ENCODE measurements at regions not wholly inside any gene's neighbourhood (a gene's known extent, or its start where the extent isn't known, plus 50 kb on each side); places are given as distances from the start of the nearest gene placed in this dataset.
A peak's percentile ranks its signal among the peaks of the same experiment; 100 is the strongest.

DNA sequence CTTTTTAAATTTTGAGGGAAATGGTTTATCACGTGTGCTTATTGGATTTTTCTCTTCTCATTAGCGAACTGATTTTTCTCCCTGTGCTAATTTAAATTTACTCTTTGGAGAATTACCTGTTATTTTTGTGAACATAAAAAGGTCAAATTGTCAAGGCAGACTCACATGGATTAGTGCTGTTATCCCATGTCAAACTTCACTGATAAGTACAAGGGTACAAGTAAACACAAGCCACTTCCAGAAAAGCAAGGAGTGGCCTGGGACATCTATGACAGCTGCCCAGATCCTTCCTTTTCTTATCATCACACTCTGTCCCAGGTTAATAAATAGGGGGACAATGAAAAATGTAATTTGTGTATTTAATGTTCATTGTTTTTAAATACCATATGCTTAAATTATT lies 901.2 kb downstream of the LTN1 start:
- Histone ChIP-seq H2BK12ac (ENCODE audit: low read length) (no peak overlapping the region), H3K23ac (ENCODE audit: low read length) (no peak overlapping the region), H3K27me3 (ENCODE audit: insufficient read depth, low read length) (no peaks in the 10 kb centered on the region), H3K27ac (ENCODE audit: low read depth, low read length) (no peak overlapping the region), H3K18ac (ENCODE audit: low read length) (no peak overlapping the region), H2BK120ac (ENCODE audit: insufficient read depth, low read length, poor library complexity) (no peak overlapping the region), H4K12ac (ENCODE audit: low read depth, low read length) (no peak overlapping the region), H3K79me2 (ENCODE audit: control insufficient read depth, insufficient read depth, low read length, poor library complexity) (no peaks in the 10 kb centered on the region), H3K36me3 (ENCODE audit: control insufficient read depth in 1 of 2, insufficient read depth in 2 of 2, low read length in 2 of 2) (no peaks in the 10 kb centered on the region), H3K4me3 (ENCODE audit: low read depth, low read length) (no peak overlapping the region), H3K9me3 (ENCODE audit: insufficient read depth, low read depth, low read length) (no peaks in the 10 kb centered on the region), H2BK5ac (ENCODE audit: low read depth, low read length, poor library complexity) (no peak overlapping the region), H3K4me1 (ENCODE audit: control insufficient read depth in 1 of 2, insufficient read depth in 2 of 2, low read length in 2 of 2) (peaks cover 0 to 2% of the 10 kb centered on the region in 2 experiments), H3K14ac (ENCODE audit: low read length) (no peak overlapping the region), H3K4ac (ENCODE audit: low read depth, low read length) (no peak overlapping the region), H3K79me1 (ENCODE audit: low read length) (no peaks in the 10 kb centered on the region), H3K4me2 (ENCODE audit: low read length) (no peak overlapping the region), H2AK5ac (ENCODE audit: low read length) (no peak overlapping the region), H4K8ac (ENCODE audit: low read depth, low read length) (no peak overlapping the region), H3K9ac (ENCODE audit: low read length) (no peak overlapping the region), H4K91ac (ENCODE audit: low read depth, low read length) (no peak overlapping the region), H2AFZ (ENCODE audit: insufficient read depth, low read length, poor library complexity) (no peak overlapping the region)
- no peak for DNase-seq
- WGBS (ENCODE audit: extremely low coverage, insufficient coverage, insufficient read length): no CpG with 5 or more reads among the region's 2 CpGs

- Histone ChIP-seq H3K79me1 (ENCODE audit: low read length) (no peaks in the 10 kb centered on the region), H4K8ac (ENCODE audit: low read depth, low read length) (no peak overlapping the region), H3K18ac (ENCODE audit: low read length) (no peak overlapping the region), H4K12ac (ENCODE audit: low read depth, low read length) (no peak overlapping the region), H3K27me3 (ENCODE audit: insufficient read depth, low read length) (no peaks in the 10 kb centered on the region), H3K27ac (ENCODE audit: low read depth, low read length) (no peak overlapping the region), H3K79me2 (ENCODE audit: control insufficient read depth, insufficient read depth, low read length, poor library complexity) (no peaks in the 10 kb centered on the region), H3K14ac (ENCODE audit: low read length) (no peak overlapping the region), H3K23ac (ENCODE audit: low read length) (no peak overlapping the region), H3K4me1 (ENCODE audit: control insufficient read depth in 1 of 2, insufficient read depth in 2 of 2, low read length in 2 of 2) (peaks cover 0 to 2% of the 10 kb centered on the region in 2 experiments), H2BK5ac (ENCODE audit: low read depth, low read length, poor library complexity) (no peak overlapping the region), H2AFZ (ENCODE audit: insufficient read depth, low read length, poor library complexity) (no peak overlapping the region), H3K9ac (ENCODE audit: low read length) (no peak overlapping the region), H2BK12ac (ENCODE audit: low read length) (no peak overlapping the region), H4K91ac (ENCODE audit: low read depth, low read length) (no peak overlapping the region), H3K36me3 (ENCODE audit: control insufficient read depth in 1 of 2, insufficient read depth in 2 of 2, low read length in 2 of 2) (no peaks in the 10 kb centered on the region), H2AK5ac (ENCODE audit: low read length) (no peak overlapping the region), H3K4ac (ENCODE audit: low read depth, low read length) (no peak overlapping the region), H2BK120ac (ENCODE audit: insufficient read depth, low read length, poor library complexity) (no peak overlapping the region), H3K9me3 (ENCODE audit: insufficient read depth, low read depth, low read length) (no peaks in the 10 kb centered on the region), H3K4me2 (ENCODE audit: low read length) (no peak overlapping the region), H3K4me3 (ENCODE audit: low read depth, low read length) (no peak overlapping the region)
- no CpG with 5 or more reads among the region's 5 CpGs for WGBS (ENCODE audit: extremely low coverage, insufficient coverage, insufficient read length)
- DNase-seq: no peak
These were observed 902.1 kb downstream of the LTN1 start for GRCh38 chr21:28090546-28090945.

GRCh38 chr21:28089599-28090441 lies 902.9 kb downstream of the LTN1 start:
- Histone ChIP-seq H3K27ac (ENCODE audit: low read depth, low read length) (no peak overlapping the region), H2BK5ac (ENCODE audit: low read depth, low read length, poor library complexity) (no peak overlapping the region), H3K4me2 (ENCODE audit: low read length) (no peak overlapping the region), H3K4ac (ENCODE audit: low read depth, low read length) (no peak overlapping the region), H4K12ac (ENCODE audit: low read depth, low read length) (no peak overlapping the region), H3K4me1 (ENCODE audit: control insufficient read depth in 1 of 2, insufficient read depth in 2 of 2, low read length in 2 of 2) (peaks cover 0 to 2% of the 10 kb centered on the region in 2 experiments), H3K27me3 (ENCODE audit: insufficient read depth, low read length) (no peaks in the 10 kb centered on the region), H2AFZ (ENCODE audit: insufficient read depth, low read length, poor library complexity) (no peak overlapping the region), H3K14ac (ENCODE audit: low read length) (no peak overlapping the region), H3K4me3 (ENCODE audit: low read depth, low read length) (no peak overlapping the region), H3K9ac (ENCODE audit: low read length) (no peak overlapping the region), H3K79me1 (ENCODE audit: low read length) (no peaks in the 10 kb centered on the region), H4K8ac (ENCODE audit: low read depth, low read length) (no peak overlapping the region), H3K18ac (ENCODE audit: low read length) (no peak overlapping the region), H2AK5ac (ENCODE audit: low read length) (no peak overlapping the region), H3K23ac (ENCODE audit: low read length) (no peak overlapping the region), H3K36me3 (ENCODE audit: control insufficient read depth in 1 of 2, insufficient read depth in 2 of 2, low read length in 2 of 2) (no peaks in the 10 kb centered on the region), H2BK12ac (ENCODE audit: low read length) (peak overlapping the region; percentile 35), H3K9me3 (ENCODE audit: insufficient read depth, low read depth, low read length) (no peaks in the 10 kb centered on the region), H2BK120ac (ENCODE audit: insufficient read depth, low read length, poor library complexity) (no peak overlapping the region), H4K91ac (ENCODE audit: low read depth, low read length) (no peak overlapping the region), H3K79me2 (ENCODE audit: control insufficient read depth, insufficient read depth, low read length, poor library complexity) (no peaks in the 10 kb centered on the region)
- no CpG with 5 or more reads among the region's 11 CpGs for WGBS (ENCODE audit: extremely low coverage, insufficient coverage, insufficient read length)
- DNase-seq: no peak

DNA sequence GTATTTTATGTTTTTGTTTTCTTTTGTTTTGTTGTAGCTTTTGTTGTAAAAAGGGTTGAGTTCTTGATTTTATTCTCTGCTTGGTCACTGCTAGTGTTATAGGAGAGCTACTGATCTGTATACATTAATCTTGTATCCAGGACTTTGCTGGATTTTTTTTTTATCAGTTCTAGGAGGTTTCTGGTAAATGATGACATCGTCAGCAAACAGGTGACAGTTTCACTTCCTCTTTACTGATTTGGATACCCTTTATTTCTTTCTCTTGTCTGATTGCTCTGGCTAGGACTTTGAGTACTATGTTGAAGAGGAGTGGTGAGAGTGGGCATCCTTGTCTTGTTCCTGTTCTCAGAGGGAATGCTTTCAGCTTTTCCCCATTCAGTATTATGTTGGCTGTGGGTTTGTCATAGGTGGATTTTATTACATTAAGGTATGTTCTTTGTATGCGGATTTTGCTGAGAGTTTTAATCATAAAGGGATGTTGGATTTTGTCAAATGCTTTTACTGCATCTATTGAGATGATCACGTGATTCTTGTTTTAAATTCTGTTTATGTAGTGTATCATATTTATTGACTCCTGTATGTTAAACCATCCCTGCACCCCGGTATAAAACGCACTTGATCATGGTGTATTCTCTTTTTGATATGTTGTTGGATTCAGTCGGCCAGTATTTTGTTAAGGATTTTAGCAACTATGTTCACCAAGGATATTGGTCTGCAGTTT lies 905.7 kb downstream of the LTN1 start:
- Histone ChIP-seq H3K9me3 (ENCODE audit: insufficient read depth, low read depth, low read length) (no peaks in the 10 kb centered on the region), H3K4me1 (ENCODE audit: control insufficient read depth in 1 of 2, insufficient read depth in 2 of 2, low read length in 2 of 2) (peaks cover 0 to 2% of the 10 kb centered on the region in 2 experiments), H4K12ac (ENCODE audit: low read depth, low read length) (no peak overlapping the region), H2AFZ (ENCODE audit: insufficient read depth, low read length, poor library complexity) (no peak overlapping the region), H3K23ac (ENCODE audit: low read length) (no peak overlapping the region), H2BK5ac (ENCODE audit: low read depth, low read length, poor library complexity) (no peak overlapping the region), H2BK120ac (ENCODE audit: insufficient read depth, low read length, poor library complexity) (no peak overlapping the region), H3K27ac (ENCODE audit: low read depth, low read length) (no peak overlapping the region), H3K79me1 (ENCODE audit: low read length) (no peaks in the 10 kb centered on the region), H4K8ac (ENCODE audit: low read depth, low read length) (no peak overlapping the region), H3K18ac (ENCODE audit: low read length) (no peak overlapping the region), H3K14ac (ENCODE audit: low read length) (no peak overlapping the region), H3K4me3 (ENCODE audit: low read depth, low read length) (no peak overlapping the region), H4K91ac (ENCODE audit: low read depth, low read length) (no peak overlapping the region), H3K27me3 (ENCODE audit: insufficient read depth, low read length) (no peaks in the 10 kb centered on the region), H3K9ac (ENCODE audit: low read length) (no peak overlapping the region), H2AK5ac (ENCODE audit: low read length) (no peak overlapping the region), H2BK12ac (ENCODE audit: low read length) (no peak overlapping the region), H3K4ac (ENCODE audit: low read depth, low read length) (no peak overlapping the region), H3K36me3 (ENCODE audit: control insufficient read depth in 1 of 2, insufficient read depth in 2 of 2, low read length in 2 of 2) (no peaks in the 10 kb centered on the region), H3K4me2 (ENCODE audit: low read length) (no peak overlapping the region), H3K79me2 (ENCODE audit: control insufficient read depth, insufficient read depth, low read length, poor library complexity) (no peaks in the 10 kb centered on the region)
- WGBS (ENCODE audit: extremely low coverage, insufficient coverage, insufficient read length): no CpG with 5 or more reads among the region's 6 CpGs
- no peak for DNase-seq
